ENCODE measurements at regions not wholly inside any gene's neighbourhood (a gene's known extent, or its start where the extent isn't known, plus 50 kb on each side); places are given as distances from the start of the nearest gene placed in this dataset.

DNA sequence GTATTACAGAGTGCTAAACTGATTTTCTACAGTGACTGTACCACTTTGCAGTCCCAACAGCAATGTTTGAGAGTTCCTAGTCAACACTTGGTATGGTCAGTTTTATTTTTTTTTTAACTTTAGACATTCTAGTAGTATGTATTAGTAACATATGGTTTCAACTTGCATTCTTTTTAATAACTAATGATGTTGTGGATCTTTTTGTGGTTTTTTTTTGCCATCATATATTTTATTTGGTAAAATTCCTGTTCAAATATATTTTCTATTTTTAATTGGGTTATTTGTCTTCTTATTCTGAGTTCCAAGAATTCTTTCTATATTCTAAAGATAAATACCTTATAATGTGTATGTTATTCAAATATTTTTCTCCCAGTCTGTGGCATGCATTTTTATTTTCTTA, 189.4 kb upstream of the ECI2 start:
- no peaks in the 10 kb centered on the region for H3K27me3 ChIP-seq (ENCODE audit: insufficient read depth, low read depth)
- no peaks in the 10 kb centered on the region for H4K20me1 ChIP-seq (ENCODE audit: insufficient read depth)
- H3K4me3 ChIP-seq (IDR thresholded peaks at IDR 0.05; ENCODE audit: insufficient read depth, low read depth, low read length) = no peak overlapping the region
- H2AFZ ChIP-seq (ENCODE audit: low read depth) = no peak overlapping the region
- H3K4me2 ChIP-seq = no peak overlapping the region
- H3K27ac ChIP-seq = no peak overlapping the region
- H3K79me2 ChIP-seq (ENCODE audit: insufficient read depth, low read depth) = no peaks in the 10 kb centered on the region
- no peaks in the 10 kb centered on the region for H3K4me1 ChIP-seq (ENCODE audit: low read depth, poor library complexity, severe bottlenecking)
- H3K36me3 ChIP-seq (ENCODE audit: insufficient read depth) = no peaks in the 10 kb centered on the region
- H3K9ac ChIP-seq = no peak overlapping the region
- TF ChIP-seq, protein P1, sequence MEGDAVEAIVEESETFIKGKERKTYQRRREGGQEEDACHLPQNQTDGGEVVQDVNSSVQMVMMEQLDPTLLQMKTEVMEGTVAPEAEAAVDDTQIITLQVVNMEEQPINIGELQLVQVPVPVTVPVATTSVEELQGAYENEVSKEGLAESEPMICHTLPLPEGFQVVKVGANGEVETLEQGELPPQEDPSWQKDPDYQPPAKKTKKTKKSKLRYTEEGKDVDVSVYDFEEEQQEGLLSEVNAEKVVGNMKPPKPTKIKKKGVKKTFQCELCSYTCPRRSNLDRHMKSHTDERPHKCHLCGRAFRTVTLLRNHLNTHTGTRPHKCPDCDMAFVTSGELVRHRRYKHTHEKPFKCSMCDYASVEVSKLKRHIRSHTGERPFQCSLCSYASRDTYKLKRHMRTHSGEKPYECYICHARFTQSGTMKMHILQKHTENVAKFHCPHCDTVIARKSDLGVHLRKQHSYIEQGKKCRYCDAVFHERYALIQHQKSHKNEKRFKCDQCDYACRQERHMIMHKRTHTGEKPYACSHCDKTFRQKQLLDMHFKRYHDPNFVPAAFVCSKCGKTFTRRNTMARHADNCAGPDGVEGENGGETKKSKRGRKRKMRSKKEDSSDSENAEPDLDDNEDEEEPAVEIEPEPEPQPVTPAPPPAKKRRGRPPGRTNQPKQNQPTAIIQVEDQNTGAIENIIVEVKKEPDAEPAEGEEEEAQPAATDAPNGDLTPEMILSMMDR (conservative IDR thresholded peaks at IDR 0.05; ENCODE audit: low read depth, low read length) = no peak

DNA sequence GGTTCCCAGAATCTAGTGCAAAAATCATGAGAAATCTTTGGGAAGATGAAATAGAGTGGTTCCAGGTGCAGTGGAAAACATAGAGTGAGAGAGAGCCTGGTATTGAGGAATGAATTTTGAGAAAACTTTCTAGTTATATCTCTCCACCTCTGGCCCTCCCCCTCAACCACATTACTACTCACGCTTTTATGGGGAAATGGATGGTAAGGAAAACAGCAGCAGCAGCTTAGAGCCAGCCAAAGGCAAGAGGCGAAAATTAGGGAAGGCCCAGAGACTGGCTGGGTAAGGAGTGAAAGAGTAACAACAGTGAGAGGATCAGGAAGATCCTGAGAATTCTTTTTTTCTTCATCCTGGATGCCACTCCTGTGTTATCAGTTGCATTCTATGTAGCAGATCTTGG, 187.9 kb upstream of the ECI2 start:
- H3K4me1 ChIP-seq (ENCODE audit: low read depth, poor library complexity, severe bottlenecking) = no peaks in the 10 kb centered on the region
- no peaks in the 10 kb centered on the region for H3K27me3 ChIP-seq (ENCODE audit: insufficient read depth, low read depth)
- no peak overlapping the region for H2AFZ ChIP-seq (ENCODE audit: low read depth)
- TF ChIP-seq, protein P1 (conservative IDR thresholded peaks at IDR 0.05; ENCODE audit: low read depth, low read length) = no peak
- no peak overlapping the region for H3K4me2 ChIP-seq
- no peaks in the 10 kb centered on the region for H3K36me3 ChIP-seq (ENCODE audit: insufficient read depth)
- no peaks in the 10 kb centered on the region for H4K20me1 ChIP-seq (ENCODE audit: insufficient read depth)
- no peaks in the 10 kb centered on the region for H3K79me2 ChIP-seq (ENCODE audit: insufficient read depth, low read depth)
- H3K9ac ChIP-seq = no peak overlapping the region
- no peak overlapping the region for H3K27ac ChIP-seq
- no peak overlapping the region for H3K4me3 ChIP-seq (IDR thresholded peaks at IDR 0.05; ENCODE audit: insufficient read depth, low read depth, low read length)

DNA sequence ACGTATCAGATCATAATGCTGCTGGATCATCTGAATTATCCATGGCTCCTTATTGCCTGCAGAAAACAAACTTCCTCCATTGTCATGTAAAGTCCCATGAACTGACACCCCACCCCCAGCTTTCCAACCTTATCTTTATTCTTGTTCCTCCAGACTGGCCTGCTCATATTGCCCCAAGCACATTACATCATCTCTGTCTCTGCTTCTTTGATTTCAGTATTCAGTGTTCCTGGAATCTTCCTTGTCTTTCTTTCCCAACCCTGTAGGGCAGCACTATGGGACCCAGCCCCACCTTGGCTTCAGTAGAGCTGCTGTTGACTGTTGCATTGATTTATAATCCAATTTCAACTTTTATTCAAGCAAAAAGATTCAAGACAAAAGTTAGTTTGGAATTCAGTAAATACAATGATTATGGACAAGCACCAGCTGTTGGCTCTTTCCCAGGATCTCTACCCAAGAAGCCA, 187.5 kb upstream of the ECI2 start:
- Histone ChIP-seq H3K36me3 (ENCODE audit: insufficient read depth) (no peaks in the 10 kb centered on the region), H3K27ac (no peak overlapping the region), H3K4me1 (ENCODE audit: low read depth, poor library complexity, severe bottlenecking) (no peaks in the 10 kb centered on the region), H3K4me2 (no peak overlapping the region), H3K9ac (no peak overlapping the region), H3K4me3 (IDR thresholded peaks at IDR 0.05; ENCODE audit: insufficient read depth, low read depth, low read length) (no peak overlapping the region), H4K20me1 (ENCODE audit: insufficient read depth) (no peaks in the 10 kb centered on the region), H3K27me3 (ENCODE audit: insufficient read depth, low read depth) (no peaks in the 10 kb centered on the region), H2AFZ (ENCODE audit: low read depth) (no peak overlapping the region), H3K79me2 (ENCODE audit: insufficient read depth, low read depth) (no peaks in the 10 kb centered on the region)
- TF ChIP-seq, protein P1 (conservative IDR thresholded peaks at IDR 0.05; ENCODE audit: low read depth, low read length) = no peak

- no peaks in the 10 kb centered on the region for H3K4me1 ChIP-seq (ENCODE audit: low read depth, poor library complexity, severe bottlenecking)
- no peak overlapping the region for H3K4me3 ChIP-seq (IDR thresholded peaks at IDR 0.05; ENCODE audit: insufficient read depth, low read depth, low read length)
- H4K20me1 ChIP-seq (ENCODE audit: insufficient read depth) = no peaks in the 10 kb centered on the region
- no peak overlapping the region for H3K9ac ChIP-seq
- H3K27me3 ChIP-seq (ENCODE audit: insufficient read depth, low read depth) = no peaks in the 10 kb centered on the region
- H2AFZ ChIP-seq (ENCODE audit: low read depth) = no peak overlapping the region
- H3K36me3 ChIP-seq (ENCODE audit: insufficient read depth) = no peaks in the 10 kb centered on the region
- no peak overlapping the region for H3K4me2 ChIP-seq
- TF ChIP-seq, protein P1 (conservative IDR thresholded peaks at IDR 0.05; ENCODE audit: low read depth, low read length) = no peak
- no peaks in the 10 kb centered on the region for H3K79me2 ChIP-seq (ENCODE audit: insufficient read depth, low read depth)
- H3K27ac ChIP-seq = no peak overlapping the region
These were observed 186.9 kb upstream of the ECI2 start for GRCh38 chr6:4322134-4322845.

Measured in KMS-11 (cell line).